Kidney epithelial cell (primary cell): ENCODE measurements at regions not wholly inside any gene's neighbourhood (a gene's known extent, or its start where the extent isn't known, plus 50 kb on each side); places are given as distances from the start of the nearest gene placed in this dataset.

ENCODE experiments used
- DNase-seq: peaks from one replicate; pipeline ENCODE4 v3.0.0-alpha.2; 2010; ENCODE audit warnings: low read depth
- H3K27me3 ChIP-seq: 2 replicates; pipeline ENCODE4 v1.6.0; 2011; ENCODE audit warnings: low read length; ENCODE audit not compliant: control insufficient read depth, insufficient read depth
- H3K36me3 ChIP-seq: 2 replicates; pipeline ENCODE4 v1.5.1; 2011; ENCODE audit warnings: low read length; ENCODE audit not compliant: control insufficient read depth, insufficient read depth
- H3K4me3 ChIP-seq: 2 replicates; pipeline ENCODE4 v1.5.1; 2011; ENCODE audit warnings: low read depth, mild to moderate bottlenecking, control low read depth, low read length
- TF ChIP-seq, protein P1 (sequence below): IDR thresholded peaks from 2 replicates; pipeline ENCODE4 v1.5.1; 2011; ENCODE audit warnings: mild to moderate bottlenecking, moderate library complexity, low read length, control low read depth, inconsistent platforms; ENCODE audit not compliant: insufficient read depth, poor library complexity, severe bottlenecking

DNA sequence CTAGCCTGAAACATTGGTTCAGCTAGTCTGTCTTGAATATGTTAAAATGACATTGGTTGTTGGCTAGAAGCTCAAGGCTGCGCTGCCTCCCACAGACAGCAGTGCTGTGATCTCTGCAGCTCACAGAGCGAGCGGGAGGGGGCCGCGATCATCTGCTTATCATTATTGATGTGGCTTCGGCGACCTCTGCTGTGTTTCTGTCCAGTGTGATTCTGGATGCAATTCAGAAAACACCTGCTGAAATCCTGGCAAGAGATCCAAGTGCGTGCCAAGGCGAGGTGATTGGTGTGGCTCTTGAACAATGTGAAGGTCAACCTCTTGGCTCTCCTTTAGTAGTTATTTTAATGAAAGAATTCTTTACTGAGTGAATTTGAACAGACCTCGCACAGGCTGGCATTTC is 142.3 kb upstream of the SASH1 start:
- no peaks in the 10 kb centered on the region for H3K27me3 ChIP-seq
- no peak overlapping the region for H3K4me3 ChIP-seq
- H3K36me3 ChIP-seq, result no peaks in the 10 kb centered on the region
- TF ChIP-seq, protein P1, sequence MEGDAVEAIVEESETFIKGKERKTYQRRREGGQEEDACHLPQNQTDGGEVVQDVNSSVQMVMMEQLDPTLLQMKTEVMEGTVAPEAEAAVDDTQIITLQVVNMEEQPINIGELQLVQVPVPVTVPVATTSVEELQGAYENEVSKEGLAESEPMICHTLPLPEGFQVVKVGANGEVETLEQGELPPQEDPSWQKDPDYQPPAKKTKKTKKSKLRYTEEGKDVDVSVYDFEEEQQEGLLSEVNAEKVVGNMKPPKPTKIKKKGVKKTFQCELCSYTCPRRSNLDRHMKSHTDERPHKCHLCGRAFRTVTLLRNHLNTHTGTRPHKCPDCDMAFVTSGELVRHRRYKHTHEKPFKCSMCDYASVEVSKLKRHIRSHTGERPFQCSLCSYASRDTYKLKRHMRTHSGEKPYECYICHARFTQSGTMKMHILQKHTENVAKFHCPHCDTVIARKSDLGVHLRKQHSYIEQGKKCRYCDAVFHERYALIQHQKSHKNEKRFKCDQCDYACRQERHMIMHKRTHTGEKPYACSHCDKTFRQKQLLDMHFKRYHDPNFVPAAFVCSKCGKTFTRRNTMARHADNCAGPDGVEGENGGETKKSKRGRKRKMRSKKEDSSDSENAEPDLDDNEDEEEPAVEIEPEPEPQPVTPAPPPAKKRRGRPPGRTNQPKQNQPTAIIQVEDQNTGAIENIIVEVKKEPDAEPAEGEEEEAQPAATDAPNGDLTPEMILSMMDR, result no peak
- no peak for DNase-seq

DNA sequence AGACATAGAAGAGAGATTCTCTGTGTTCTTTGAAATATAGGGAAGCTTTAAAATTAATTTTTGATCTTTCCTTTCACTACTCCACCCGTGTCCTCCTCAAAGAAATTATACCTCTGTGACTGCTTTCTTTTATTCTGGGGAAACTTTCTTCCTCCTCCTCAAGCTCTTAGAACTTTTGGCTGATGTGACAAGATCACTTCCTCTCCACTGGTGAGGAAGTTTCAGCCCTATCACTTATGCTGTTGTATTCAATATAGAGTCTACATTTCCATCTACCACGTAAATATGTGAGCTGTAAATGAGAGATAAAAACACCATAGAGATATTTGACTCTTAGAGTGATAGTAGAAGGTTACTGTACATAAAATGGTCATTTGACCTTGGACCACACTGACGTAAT is 141.9 kb upstream of the SASH1 start:
- no peaks in the 10 kb centered on the region for H3K27me3 ChIP-seq
- H3K36me3 ChIP-seq, result no peaks in the 10 kb centered on the region
- no peak overlapping the region for H3K4me3 ChIP-seq
- TF ChIP-seq, protein P1, result no peak
- DNase-seq, result no peak

DNA sequence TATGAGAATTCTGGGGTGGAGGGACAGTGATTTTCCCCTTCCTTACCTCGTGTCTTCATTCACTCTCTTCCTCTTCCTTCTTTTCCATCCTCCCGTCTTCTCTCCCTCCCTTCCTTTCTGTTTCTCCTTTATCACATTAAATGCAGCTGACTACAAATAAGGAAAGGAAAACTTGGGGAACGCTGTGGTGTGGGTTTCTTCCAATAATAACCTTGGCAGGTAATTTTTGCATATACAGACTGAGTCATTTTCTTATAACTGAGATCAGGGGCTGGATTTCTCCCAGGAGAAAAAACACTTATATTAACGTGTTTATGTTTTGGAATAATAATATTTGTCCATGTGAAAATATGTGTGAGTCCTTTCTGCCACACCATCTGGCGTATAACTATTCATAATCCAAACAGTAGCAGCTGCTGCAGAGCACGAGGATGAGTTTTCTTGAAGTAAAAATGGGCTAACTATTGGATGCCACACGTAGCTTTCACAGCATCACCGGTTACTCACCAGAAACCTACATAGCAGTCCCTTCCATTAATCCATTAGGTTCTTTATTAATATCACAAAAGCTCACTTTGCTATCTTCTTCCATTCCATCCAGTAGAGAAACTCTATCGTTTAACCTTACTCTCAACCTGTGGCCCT is 139.2 kb upstream of the SASH1 start:
- no peak for DNase-seq
- no peaks in the 10 kb centered on the region for H3K27me3 ChIP-seq
- TF ChIP-seq, protein P1, result no peak
- H3K36me3 ChIP-seq, result no peaks in the 10 kb centered on the region
- H3K4me3 ChIP-seq, result no peak overlapping the region

DNA sequence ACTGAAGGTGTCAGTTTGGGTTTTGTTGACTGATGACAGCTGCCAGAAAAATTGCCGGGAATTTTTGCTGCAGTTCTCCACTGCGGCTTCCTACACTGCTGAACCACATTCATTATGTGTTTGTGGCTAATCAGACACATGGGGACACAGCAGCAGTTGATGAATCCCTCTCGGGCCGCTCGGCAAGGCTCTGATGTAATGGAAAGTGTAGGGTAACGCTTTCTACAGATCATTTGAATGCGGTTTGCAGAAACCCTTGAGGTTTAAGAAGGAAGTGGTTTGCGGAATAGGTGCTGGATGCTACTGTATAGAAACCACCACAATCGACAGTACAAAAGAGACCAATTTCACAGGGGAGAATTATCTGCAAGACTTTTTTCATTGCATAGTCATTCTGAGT is 138.7 kb upstream of the SASH1 start:
- Histone ChIP-seq H3K36me3 (no peaks in the 10 kb centered on the region), H3K27me3 (no peaks in the 10 kb centered on the region), H3K4me3 (no peak overlapping the region)
- DNase-seq, result no peak
- TF ChIP-seq, protein P1, result no peak

DNA sequence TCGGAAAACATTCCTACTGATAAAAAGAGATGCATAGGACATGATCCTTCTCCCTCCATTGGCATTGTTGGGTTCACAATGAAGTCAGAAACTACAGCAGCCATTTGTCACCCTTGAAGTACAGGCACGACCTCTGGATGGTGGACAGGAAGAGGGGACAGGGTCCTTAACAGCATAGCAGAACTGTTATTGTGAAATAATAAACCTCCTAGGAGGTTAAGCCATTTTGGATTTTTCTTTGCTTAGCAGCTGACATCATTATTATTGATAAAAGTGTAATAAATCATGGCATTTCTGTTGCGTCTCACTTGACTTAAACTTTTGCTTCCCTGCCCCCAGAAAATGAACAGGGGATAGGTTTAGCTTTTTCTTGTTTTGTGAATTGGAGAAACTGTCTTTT is 134.3 kb upstream of the SASH1 start:
- H3K36me3 ChIP-seq, result no peaks in the 10 kb centered on the region
- no peaks in the 10 kb centered on the region for H3K27me3 ChIP-seq
- no peak overlapping the region for H3K4me3 ChIP-seq
- TF ChIP-seq, protein P1, result no peak
- DNase-seq, result no peak

DNA sequence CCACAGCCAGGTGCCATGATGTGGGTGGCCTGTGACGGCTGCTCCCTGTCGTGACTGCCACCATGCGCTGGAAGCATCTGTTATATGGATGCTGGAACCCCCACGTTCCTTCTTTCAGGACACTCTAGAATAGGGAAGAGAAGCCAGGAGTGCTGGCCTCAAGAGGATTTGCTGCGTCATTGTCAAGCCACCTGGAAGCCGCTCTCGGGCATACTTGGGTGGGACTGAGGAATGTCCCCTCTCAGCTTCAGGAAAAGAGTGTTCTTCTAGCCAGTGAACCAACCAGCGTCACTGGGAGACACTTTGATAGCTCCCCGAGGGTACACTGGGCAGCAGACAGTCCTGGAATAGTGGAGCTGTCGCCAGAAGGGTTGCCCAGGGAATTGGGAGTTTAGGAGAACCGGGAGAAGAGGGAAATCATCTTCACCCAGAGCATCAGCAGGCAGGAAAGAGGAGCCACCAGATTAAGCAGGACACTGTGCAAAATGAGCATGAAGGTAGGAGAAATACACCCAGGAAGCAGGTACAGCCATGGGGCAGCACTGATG is 130.8 kb upstream of the SASH1 start:
- no peaks in the 10 kb centered on the region for H3K27me3 ChIP-seq
- no peak for DNase-seq
- no peak overlapping the region for H3K4me3 ChIP-seq
- TF ChIP-seq, protein P1, result no peak
- H3K36me3 ChIP-seq, result no peaks in the 10 kb centered on the region
